Retinal pigment epithelial cell (primary cell): ENCODE measurements at regions not wholly inside any gene's neighbourhood (a gene's known extent, or its start where the extent isn't known, plus 50 kb on each side); places are given as distances from the start of the nearest gene placed in this dataset.

ENCODE experiments used
- DNase-seq: peaks from one replicate; pipeline ENCODE4 v3.0.0-alpha.2; 2010; ENCODE audit warnings: low read depth
- H3K4me3 ChIP-seq: 2 replicates; pipeline ENCODE4 v1.5.1; 2011; ENCODE audit warnings: mild to moderate bottlenecking, low read length, control low read depth, moderate library complexity
- TF ChIP-seq, protein P1 (sequence below): conservative IDR thresholded peaks from 2 replicates; pipeline ENCODE4 v1.5.1; 2011; ENCODE audit warnings: low read depth, low read length, control low read depth, inconsistent platforms

DNA sequence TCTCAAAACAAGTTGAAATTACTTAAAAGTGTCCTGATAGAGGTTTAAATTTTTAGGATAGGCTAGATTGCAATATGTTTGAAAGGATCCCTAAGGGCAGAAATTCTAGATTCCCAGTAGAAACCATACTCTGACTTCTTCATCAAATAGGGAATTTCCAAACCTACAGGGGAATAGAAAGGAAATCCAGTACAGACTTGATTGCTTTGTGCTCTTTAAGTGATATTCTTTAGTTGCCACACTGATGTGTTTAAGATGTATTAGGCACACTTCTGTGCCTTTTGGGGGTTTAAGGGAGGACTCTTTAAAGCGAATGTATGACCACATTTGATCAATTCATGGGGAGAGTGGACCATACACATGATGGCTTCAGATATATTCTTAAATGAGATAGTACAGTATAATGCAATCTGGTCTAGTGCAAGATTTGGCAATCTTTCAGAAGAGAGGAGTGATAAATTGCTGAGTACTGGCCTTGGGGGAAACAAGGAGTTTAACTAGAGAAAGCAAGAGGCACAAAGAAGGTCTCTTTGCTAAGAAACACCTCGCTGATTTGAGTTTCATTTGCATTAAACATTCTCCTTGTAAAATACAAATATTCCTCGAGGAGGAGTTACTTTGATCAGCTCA, 268.8 kb upstream of the NR5A2 start:
- no peak overlapping the region for H3K4me3 ChIP-seq
- DNase-seq, result no peak
- TF ChIP-seq, protein P1, sequence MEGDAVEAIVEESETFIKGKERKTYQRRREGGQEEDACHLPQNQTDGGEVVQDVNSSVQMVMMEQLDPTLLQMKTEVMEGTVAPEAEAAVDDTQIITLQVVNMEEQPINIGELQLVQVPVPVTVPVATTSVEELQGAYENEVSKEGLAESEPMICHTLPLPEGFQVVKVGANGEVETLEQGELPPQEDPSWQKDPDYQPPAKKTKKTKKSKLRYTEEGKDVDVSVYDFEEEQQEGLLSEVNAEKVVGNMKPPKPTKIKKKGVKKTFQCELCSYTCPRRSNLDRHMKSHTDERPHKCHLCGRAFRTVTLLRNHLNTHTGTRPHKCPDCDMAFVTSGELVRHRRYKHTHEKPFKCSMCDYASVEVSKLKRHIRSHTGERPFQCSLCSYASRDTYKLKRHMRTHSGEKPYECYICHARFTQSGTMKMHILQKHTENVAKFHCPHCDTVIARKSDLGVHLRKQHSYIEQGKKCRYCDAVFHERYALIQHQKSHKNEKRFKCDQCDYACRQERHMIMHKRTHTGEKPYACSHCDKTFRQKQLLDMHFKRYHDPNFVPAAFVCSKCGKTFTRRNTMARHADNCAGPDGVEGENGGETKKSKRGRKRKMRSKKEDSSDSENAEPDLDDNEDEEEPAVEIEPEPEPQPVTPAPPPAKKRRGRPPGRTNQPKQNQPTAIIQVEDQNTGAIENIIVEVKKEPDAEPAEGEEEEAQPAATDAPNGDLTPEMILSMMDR, result no peak

DNA sequence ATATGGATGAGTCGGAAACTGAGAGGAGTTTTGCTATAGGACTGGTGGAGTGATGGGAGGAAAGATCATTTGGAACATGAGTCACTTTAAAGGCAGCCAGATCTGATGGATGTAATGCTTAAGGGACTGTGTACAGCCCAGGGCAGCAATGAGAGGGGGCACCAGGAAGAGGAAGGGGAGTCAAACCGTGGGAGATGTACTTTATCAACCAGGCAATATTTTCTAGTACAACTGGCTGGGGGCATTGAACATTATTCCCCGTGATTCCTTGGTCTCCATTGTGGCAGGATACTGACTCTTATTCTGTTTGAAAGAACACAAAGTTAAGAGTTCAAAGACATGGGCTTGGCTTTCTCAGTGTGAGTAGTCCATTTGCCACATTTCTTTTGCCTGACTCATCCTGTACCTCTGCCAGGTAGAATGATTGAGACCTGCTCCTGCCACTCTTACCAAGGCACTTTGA, 268.2 kb upstream of the NR5A2 start:
- no peak overlapping the region for H3K4me3 ChIP-seq
- TF ChIP-seq, protein P1, result no peak
- DNase-seq, result peak; percentile 34

GRCh38 chr1:199762572-199762971, 264.9 kb upstream of the NR5A2 start:
- no peak for DNase-seq
- TF ChIP-seq, protein P1, result no peak

DNA sequence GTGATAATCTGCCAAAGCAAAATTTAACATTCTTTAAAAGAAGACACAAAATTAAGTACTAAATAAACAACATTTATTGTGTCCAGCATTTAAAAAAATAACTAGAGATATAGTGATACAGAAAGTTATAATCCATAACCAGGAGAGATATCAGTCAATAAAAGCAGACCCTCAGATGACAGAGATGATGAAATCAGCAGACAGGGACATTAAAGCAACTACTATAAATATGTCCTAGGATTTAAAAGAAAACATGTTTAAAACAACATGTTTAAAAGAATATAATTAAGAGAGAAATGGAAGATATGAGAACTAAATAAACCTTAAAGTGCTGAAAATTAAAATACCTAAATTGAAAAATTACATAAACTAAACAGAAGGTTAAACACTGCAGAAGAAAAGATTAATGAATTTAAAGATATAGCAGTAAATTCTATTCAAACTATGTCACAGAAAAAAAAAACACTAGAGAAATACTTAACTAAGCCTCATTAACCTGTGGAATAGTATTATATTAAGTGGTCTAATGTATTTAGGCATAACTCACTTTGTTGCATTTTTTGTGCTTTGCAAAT, 261.2 kb upstream of the NR5A2 start:
- no peak overlapping the region for H3K4me3 ChIP-seq
- TF ChIP-seq, protein P1, result no peak
- DNase-seq, result no peak

More at GRCh38 chr1:199762572-199762971, 264.9 kb upstream of the NR5A2 start:
- no peak overlapping the region for H3K4me3 ChIP-seq

DNA sequence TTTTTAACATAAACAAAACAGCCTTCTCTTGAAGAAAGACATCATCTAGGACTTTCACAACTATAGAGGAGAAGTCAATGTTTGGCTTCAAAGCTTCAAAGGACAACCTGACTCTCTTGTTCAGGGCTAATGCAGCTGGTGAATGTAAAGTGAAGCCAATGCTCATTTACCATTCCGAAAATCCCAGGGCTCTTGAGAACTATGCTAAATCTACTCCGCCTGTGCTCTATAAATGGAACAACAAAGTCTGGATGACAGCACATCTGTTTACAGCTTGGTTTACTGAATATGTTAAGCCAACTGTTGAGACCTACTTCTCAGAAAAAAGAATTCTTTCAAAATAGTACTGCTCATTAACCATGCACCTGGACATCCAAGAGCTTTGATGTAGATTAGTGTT, 259.8 kb upstream of the NR5A2 start:
- no peak overlapping the region for H3K4me3 ChIP-seq
- TF ChIP-seq, protein P1, result no peak
- no peak for DNase-seq

DNA sequence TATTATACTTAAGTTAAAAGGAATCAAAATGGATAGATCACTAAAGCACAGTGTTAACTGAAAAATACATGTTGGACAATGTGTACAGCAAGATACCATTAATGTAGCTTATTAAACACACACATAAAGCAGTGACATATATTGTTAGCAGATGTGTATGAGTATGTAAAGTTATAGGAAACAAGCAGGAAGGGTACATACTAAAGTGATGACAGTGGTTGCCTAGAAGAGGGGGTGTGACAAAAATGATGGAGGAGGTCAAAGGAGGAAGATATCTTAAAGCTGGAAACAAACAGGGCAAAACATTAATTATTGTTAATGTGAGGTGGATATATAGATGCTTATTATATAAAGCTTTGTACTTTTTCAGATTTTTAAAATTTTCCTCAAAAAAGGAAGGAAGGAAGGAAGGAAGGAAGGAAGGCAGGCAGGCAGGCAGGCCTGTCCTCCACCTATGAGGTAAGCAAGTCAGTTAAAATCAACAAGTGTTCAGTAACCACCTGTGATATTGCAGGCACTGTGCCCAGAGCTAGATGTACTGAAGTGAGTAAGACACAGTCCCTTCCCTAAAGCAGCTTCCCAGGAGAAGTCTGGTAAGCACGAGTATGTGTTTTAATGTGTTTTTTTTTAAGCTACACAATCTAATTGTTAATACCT, 252.9 kb upstream of the NR5A2 start:
- TF ChIP-seq, protein P1, result no peak

More for the DNA sequence above, 252.9 kb upstream of the NR5A2 start:
- no peak for DNase-seq
- H3K4me3 ChIP-seq, result no peak overlapping the region
